T-helper 17 cell (primary cell): ENCODE measurements at regions not wholly inside any gene's neighbourhood (a gene's known extent, or its start where the extent isn't known, plus 50 kb on each side); places are given as distances from the start of the nearest gene placed in this dataset.
"Not testable (repeated sequence)": the region's sequence is repeated elsewhere in the genome, so short reads cannot be mapped to it uniquely, and the experiment has no call there.

ENCODE experiments used
- ATAC-seq: fragments of 150-1000 bp; cut with Tn5 transposase; 2 replicates; pipeline ENCODE4 v1.10.0; 2021; ENCODE audit warnings: mild to moderate bottlenecking, moderate library complexity
- DNase-seq, 3 donors: peaks; one replicate each; pipeline versions ENCODE4 v3.0.0 to v3.0.0-alpha.2; 2020 to 2021
- H3K9me3 ChIP-seq: one replicate; pipeline ENCODE4 v1.7.0; 2013; ENCODE audit warnings: low read length, mild to moderate bottlenecking; ENCODE audit not compliant: control insufficient read depth, poor library complexity, severe bottlenecking
- H3K27ac Mint-ChIP-seq: one replicate; pipeline ENCODE4 v1.8.0; 2022; ENCODE audit warnings: mild to moderate bottlenecking, moderate library complexity, mixed read lengths
- H3K27me3 Mint-ChIP-seq: one replicate; pipeline ENCODE4 v1.8.0; 2022; ENCODE audit warnings: mixed read lengths
- H3K36me3 Mint-ChIP-seq: one replicate; pipeline ENCODE4 v1.8.0; 2022; ENCODE audit warnings: low read depth, mixed read lengths
- H3K4me1 Mint-ChIP-seq: one replicate; pipeline ENCODE4 v1.8.0; 2022; ENCODE audit warnings: mild to moderate bottlenecking, mixed read lengths
- H3K4me3 Mint-ChIP-seq: one replicate; pipeline ENCODE4 v1.8.0; 2022; ENCODE audit warnings: mild to moderate bottlenecking, moderate library complexity, mixed read lengths

- no peaks in the 10 kb centered on the region for H3K27me3 Mint-ChIP-seq
- H3K4me1 Mint-ChIP-seq, result no peaks in the 10 kb centered on the region
- no peaks in the 10 kb centered on the region for H3K9me3 ChIP-seq
- no peak for ATAC-seq
- DNase-seq, result no peak
- H3K4me3 Mint-ChIP-seq, result no peak overlapping the region
- no peaks in the 10 kb centered on the region for H3K36me3 Mint-ChIP-seq
- no peak overlapping the region for H3K27ac Mint-ChIP-seq
Measured at GRCh38 chr1:59186656-59187055, 110.2 kb upstream of the FGGY start.

GRCh38 chr1:59188413-59189213 is 108.3 kb upstream of the FGGY start:
- Mint-ChIP-seq H3K36me3 (no peaks in the 10 kb centered on the region), H3K27me3 (no peaks in the 10 kb centered on the region), H3K4me1 (no peaks in the 10 kb centered on the region), H3K27ac (no peak overlapping the region), H3K4me3 (no peak overlapping the region)
- H3K9me3 ChIP-seq, result no peaks in the 10 kb centered on the region
- DNase-seq, result no peak
- ATAC-seq, result no peak

- H3K27ac Mint-ChIP-seq, result no peak overlapping the region
Measured at GRCh38 chr1:59193443-59194093, 103.3 kb upstream of the FGGY start.

GRCh38 chr1:59194621-59195020 is 102.3 kb upstream of the FGGY start:
- H3K27ac Mint-ChIP-seq, result no peak overlapping the region
- peaks cover 11% of the 10 kb centered on the region for H3K27me3 Mint-ChIP-seq
- H3K36me3 Mint-ChIP-seq, result peaks cover 3% of the 10 kb centered on the region
- ATAC-seq (no peak), DNase-seq (no peak)
- no peaks in the 10 kb centered on the region for H3K4me1 Mint-ChIP-seq
- no peak overlapping the region for H3K4me3 Mint-ChIP-seq
- no peaks in the 10 kb centered on the region for H3K9me3 ChIP-seq

More at GRCh38 chr1:59193443-59194093, 103.3 kb upstream of the FGGY start:
- Mint-ChIP-seq H3K36me3 (peaks cover 3% of the 10 kb centered on the region), H3K4me1 (no peaks in the 10 kb centered on the region), H3K27me3 (peaks cover 6% of the 10 kb centered on the region), H3K4me3 (no peak overlapping the region)
- no peak for ATAC-seq
- no peaks in the 10 kb centered on the region for H3K9me3 ChIP-seq
- no peak for DNase-seq

GRCh38 chr1:59195151-59195550 is 101.7 kb upstream of the FGGY start:
- Mint-ChIP-seq H3K27ac (no peak overlapping the region), H3K27me3 (peaks cover 16% of the 10 kb centered on the region), H3K36me3 (peaks cover 3% of the 10 kb centered on the region), H3K4me3 (no peak overlapping the region), H3K4me1 (no peaks in the 10 kb centered on the region)
- H3K9me3 ChIP-seq, result no peaks in the 10 kb centered on the region
- DNase-seq (no peak), ATAC-seq (no peak)

GRCh38 chr1:59198564-59198963 is 98.3 kb upstream of the FGGY start:
- Mint-ChIP-seq H3K4me1 (no peaks in the 10 kb centered on the region), H3K36me3 (peaks cover 3% of the 10 kb centered on the region), H3K27me3 (peaks cover 27% of the 10 kb centered on the region), H3K27ac (no peak overlapping the region), H3K4me3 (no peak overlapping the region)
- no peak for ATAC-seq
- DNase-seq, result no peak
- no peaks in the 10 kb centered on the region for H3K9me3 ChIP-seq

GRCh38 chr1:59199147-59199546 is 97.7 kb upstream of the FGGY start:
- Mint-ChIP-seq H3K27ac (no peak overlapping the region), H3K36me3 (peaks cover 1% of the 10 kb centered on the region), H3K27me3 (peaks cover 33% of the 10 kb centered on the region), H3K4me1 (no peaks in the 10 kb centered on the region), H3K4me3 (no peak overlapping the region)
- DNase-seq (no peak), ATAC-seq (no peak)
- no peaks in the 10 kb centered on the region for H3K9me3 ChIP-seq

GRCh38 chr1:59199719-59200376 is 97.0 kb upstream of the FGGY start:
- no peaks in the 10 kb centered on the region for H3K9me3 ChIP-seq
- no peak for DNase-seq
- H3K4me1 Mint-ChIP-seq, result no peaks in the 10 kb centered on the region
- no peak overlapping the region for H3K4me3 Mint-ChIP-seq
- no peak overlapping the region for H3K27ac Mint-ChIP-seq
- no peaks in the 10 kb centered on the region for H3K36me3 Mint-ChIP-seq
- no peak for ATAC-seq
- peaks cover 34% of the 10 kb centered on the region for H3K27me3 Mint-ChIP-seq

GRCh38 chr1:59201341-59201740 is 95.6 kb upstream of the FGGY start:
- ATAC-seq (no peak), DNase-seq (no peak)
- Mint-ChIP-seq H3K27me3 (peaks cover 34% of the 10 kb centered on the region), H3K4me1 (no peaks in the 10 kb centered on the region), H3K4me3 (no peak overlapping the region), H3K27ac (no peak overlapping the region), H3K36me3 (no peaks in the 10 kb centered on the region)
- no peaks in the 10 kb centered on the region for H3K9me3 ChIP-seq

- Mint-ChIP-seq H3K27me3 (peaks cover 28% of the 10 kb centered on the region), H3K4me3 (no peak overlapping the region), H3K4me1 (no peaks in the 10 kb centered on the region), H3K27ac (no peak overlapping the region), H3K36me3 (peaks cover 2% of the 10 kb centered on the region)
- ATAC-seq (no peak), DNase-seq (no peak)
- H3K9me3 ChIP-seq, result no peaks in the 10 kb centered on the region
Measured at GRCh38 chr1:59202455-59202854, 94.4 kb upstream of the FGGY start.

GRCh38 chr1:59204001-59204400 is 92.9 kb upstream of the FGGY start:
- H3K27ac Mint-ChIP-seq, result no peak overlapping the region
- ATAC-seq (no peak), DNase-seq (no peak)
- H3K4me3 Mint-ChIP-seq, result no peak overlapping the region
- no peaks in the 10 kb centered on the region for H3K4me1 Mint-ChIP-seq
- H3K27me3 Mint-ChIP-seq, result peaks cover 28% of the 10 kb centered on the region
- peaks cover 2% of the 10 kb centered on the region for H3K36me3 Mint-ChIP-seq
- no peaks in the 10 kb centered on the region for H3K9me3 ChIP-seq

- not testable (repeated sequence) for H3K27ac Mint-ChIP-seq, H3K4me1 Mint-ChIP-seq, H3K4me3 Mint-ChIP-seq, H3K36me3 Mint-ChIP-seq, ATAC-seq, H3K9me3 ChIP-seq, DNase-seq
- H3K27me3 Mint-ChIP-seq, result peaks cover 13% of the 10 kb centered on the region
Measured at GRCh38 chr1:59206616-59207015, 90.3 kb upstream of the FGGY start.

- not testable (repeated sequence) for DNase-seq, H3K36me3 Mint-ChIP-seq, H3K27ac Mint-ChIP-seq, ATAC-seq, H3K27me3 Mint-ChIP-seq, H3K4me3 Mint-ChIP-seq, H3K4me1 Mint-ChIP-seq, H3K9me3 ChIP-seq
Measured at GRCh38 chr1:59210430-59210829, 86.5 kb upstream of the FGGY start.
